H9 (cell line): ENCODE measurements at regions not wholly inside any gene's neighbourhood (a gene's known extent, or its start where the extent isn't known, plus 50 kb on each side); places are given as distances from the start of the nearest gene placed in this dataset.

ENCODE experiments used
- DNase-seq: peaks from one replicate; pipeline ENCODE4 v3.0.0-alpha.2; 2017
- H2AFZ ChIP-seq: one replicate; pipeline ENCODE4 v1.6.1; 2013; ENCODE audit warnings: mild to moderate bottlenecking, low read length, control low read depth, moderate library complexity
- H2AK5ac ChIP-seq: 2 replicates; pipeline ENCODE4 v1.6.1; 2013; ENCODE audit warnings: low read length, control low read depth, mixed read lengths; ENCODE audit not compliant: insufficient read length
- H2BK120ac ChIP-seq: one replicate; pipeline ENCODE4 v1.6.1; 2013; ENCODE audit warnings: low read depth, mild to moderate bottlenecking, low read length, control low read depth, inconsistent platforms; ENCODE audit not compliant: poor library complexity, severe bottlenecking
- H2BK12ac ChIP-seq: 2 replicates; pipeline ENCODE4 v1.6.1; 2013; ENCODE audit warnings: low read length, control low read depth, mixed read lengths, low read depth; ENCODE audit not compliant: insufficient read length
- H2BK15ac ChIP-seq: 2 replicates; pipeline ENCODE4 v1.6.1; 2013; ENCODE audit warnings: low read depth, low read length, control low read depth
- H2BK20ac ChIP-seq: one replicate; pipeline ENCODE4 v1.6.1; 2013; ENCODE audit warnings: low read depth, mild to moderate bottlenecking, low read length, control low read depth, inconsistent platforms; ENCODE audit not compliant: poor library complexity, severe bottlenecking
- H2BK5ac ChIP-seq: 2 replicates; pipeline ENCODE4 v1.6.1; 2013; ENCODE audit warnings: low read length, control low read depth, mixed read lengths; ENCODE audit not compliant: insufficient read length
- H3K14ac ChIP-seq: 2 replicates; pipeline ENCODE4 v1.6.1; 2013; ENCODE audit warnings: low read length, control low read depth; ENCODE audit not compliant: insufficient read depth
- H3K18ac ChIP-seq: 2 replicates; pipeline ENCODE4 v1.6.1; 2013; ENCODE audit warnings: low read depth, mild to moderate bottlenecking, mixed read lengths, low read length, control low read depth; ENCODE audit not compliant: insufficient read length
- H3K23ac ChIP-seq: 2 replicates; pipeline ENCODE4 v1.6.1; 2013; ENCODE audit warnings: low read length, control low read depth, mixed read lengths, low read depth; ENCODE audit not compliant: insufficient read length
- H3K23me2 ChIP-seq: 2 replicates; pipeline ENCODE4 v1.6.1; 2013; ENCODE audit warnings: low read depth, mild to moderate bottlenecking, mixed read lengths, low read length, control low read depth; ENCODE audit not compliant: insufficient read length, poor library complexity, severe bottlenecking
- H3K27ac ChIP-seq: 2 replicates; pipeline ENCODE4 v1.5.1; 2013; ENCODE audit warnings: low read length, control low read depth, mixed read lengths, low read depth; ENCODE audit not compliant: insufficient read length
- H3K27me3 ChIP-seq: 2 replicates; pipeline ENCODE4 v1.6.1; 2013; ENCODE audit warnings: low read length, control low read depth, inconsistent platforms; ENCODE audit not compliant: insufficient read depth
- H3K4ac ChIP-seq: 2 replicates; pipeline ENCODE4 v1.6.1; 2013; ENCODE audit warnings: low read depth, mild to moderate bottlenecking, control low read depth, inconsistent platforms, low read length, moderate library complexity
- H3K4me1 ChIP-seq: 2 replicates; pipeline ENCODE4 v1.6.1; 2013; ENCODE audit warnings: low read length, control low read depth, inconsistent platforms; ENCODE audit not compliant: insufficient read depth
- H3K4me2 ChIP-seq: 2 replicates; pipeline ENCODE4 v1.6.1; 2013; ENCODE audit warnings: low read length, control low read depth, mixed read lengths; ENCODE audit not compliant: insufficient read length, insufficient read depth
- H3K56ac ChIP-seq: 2 replicates; pipeline ENCODE4 v1.6.1; 2013; ENCODE audit warnings: low read depth, mild to moderate bottlenecking, mixed read lengths, low read length, control low read depth; ENCODE audit not compliant: insufficient read length
- H3K79me1 ChIP-seq: 2 replicates; pipeline ENCODE4 v1.6.1; 2013; ENCODE audit warnings: low read depth, mild to moderate bottlenecking, moderate library complexity, low read length, control low read depth, inconsistent platforms; ENCODE audit not compliant: insufficient read depth, poor library complexity, severe bottlenecking
- H3K79me2 ChIP-seq: 2 replicates; pipeline ENCODE4 v1.6.1; 2013; ENCODE audit warnings: low read length, control low read depth, inconsistent platforms; ENCODE audit not compliant: insufficient read depth
- H3K9ac ChIP-seq: 2 replicates; pipeline ENCODE4 v1.6.1; 2013; ENCODE audit warnings: low read length, control low read depth, mixed read lengths; ENCODE audit not compliant: insufficient read length; ENCODE audit errors: extremely low read depth
- H3K9me3 ChIP-seq: one replicate; pipeline ENCODE4 v1.6.1; 2013; ENCODE audit warnings: low read depth, low read length, inconsistent platforms; ENCODE audit not compliant: control insufficient read depth
- H3T11ph ChIP-seq: one replicate; pipeline ENCODE4 v1.6.1; 2013; ENCODE audit warnings: mild to moderate bottlenecking, low read length, control low read depth, inconsistent platforms
- H4K20me1 ChIP-seq: one replicate; pipeline ENCODE4 v1.6.1; 2013; ENCODE audit not compliant: control insufficient read depth, insufficient read length, insufficient read depth
- H4K5ac ChIP-seq: 2 replicates; pipeline ENCODE4 v1.6.1; 2013; ENCODE audit warnings: low read depth, mild to moderate bottlenecking, mixed read lengths, low read length, control low read depth; ENCODE audit not compliant: insufficient read length
- H4K8ac ChIP-seq: replicated peaks from 2 replicates; pipeline ENCODE4 v1.6.1; 2013; ENCODE audit warnings: low read length, control low read depth, mixed read lengths, low read depth; ENCODE audit not compliant: insufficient read length
- H4K91ac ChIP-seq: 2 replicates; pipeline ENCODE4 v1.6.1; 2013; ENCODE audit warnings: low read depth, mild to moderate bottlenecking, moderate library complexity, mixed read lengths, low read length, control low read depth; ENCODE audit not compliant: insufficient read length
- H3K27ac Mint-ChIP-seq, 3 experiments: 2 replicates in 2 of 3; 3 replicates in 1 of 3; pipeline ENCODE4 v1.8.0; 2020 to 2021; ENCODE audit warnings: mixed read lengths in 3 of 3, mild to moderate bottlenecking in 1 of 3, moderate library complexity in 1 of 3
- H3K27me3 Mint-ChIP-seq: 2 replicates; pipeline ENCODE4 v1.8.0; 2021; ENCODE audit warnings: low read depth, mild to moderate bottlenecking, moderate library complexity, mixed read lengths
- H3K36me3 Mint-ChIP-seq, 3 experiments: 2 replicates in 2 of 3; 3 replicates in 1 of 3; pipeline ENCODE4 v1.8.0; 2020 to 2021; ENCODE audit warnings: low read depth in 3 of 3, mixed read lengths in 3 of 3; ENCODE audit not compliant: insufficient read depth in 1 of 3
- H3K4me1 Mint-ChIP-seq, 2 experiments: 2 replicates each; pipeline ENCODE4 v1.8.0; 2020; ENCODE audit warnings: mixed read lengths in 2 of 2
- H3K4me3 Mint-ChIP-seq, 2 experiments: 2 replicates in 1 of 2; 3 replicates in 1 of 2; pipeline ENCODE4 v1.8.0; 2020 to 2021; ENCODE audit warnings: mild to moderate bottlenecking in 2 of 2, mixed read lengths in 2 of 2, moderate library complexity in 1 of 2
- H3K9me3 Mint-ChIP-seq, 2 experiments: 2 replicates in 1 of 2; 3 replicates in 1 of 2; pipeline ENCODE4 v1.8.0; 2020; ENCODE audit warnings: mild to moderate bottlenecking in 2 of 2, mixed read lengths in 2 of 2, moderate library complexity in 1 of 2
- WGBS: extraction: QIAGEN DNeasy Blood & Tissue Kit; methylation state at CpG from one replicate; pipeline ENCODE4 v1.1.7; 2013; ENCODE audit warnings: missing lambda C conversion rate, low lambda C conversion rate, mixed read lengths; ENCODE audit not compliant: insufficient read length; ENCODE audit errors: extremely low coverage; 5-methylcytosine and 5-hydroxymethylcytosine counted together
- TF ChIP-seq, protein P1 (sequence below): fragments of 200-600 bp; sonication (generic); conservative IDR thresholded peaks from 3 replicates; pipeline ENCODE4 v1.8.0; 2021; ENCODE audit warnings: antibody characterized with exemption, mild to moderate bottlenecking

DNA sequence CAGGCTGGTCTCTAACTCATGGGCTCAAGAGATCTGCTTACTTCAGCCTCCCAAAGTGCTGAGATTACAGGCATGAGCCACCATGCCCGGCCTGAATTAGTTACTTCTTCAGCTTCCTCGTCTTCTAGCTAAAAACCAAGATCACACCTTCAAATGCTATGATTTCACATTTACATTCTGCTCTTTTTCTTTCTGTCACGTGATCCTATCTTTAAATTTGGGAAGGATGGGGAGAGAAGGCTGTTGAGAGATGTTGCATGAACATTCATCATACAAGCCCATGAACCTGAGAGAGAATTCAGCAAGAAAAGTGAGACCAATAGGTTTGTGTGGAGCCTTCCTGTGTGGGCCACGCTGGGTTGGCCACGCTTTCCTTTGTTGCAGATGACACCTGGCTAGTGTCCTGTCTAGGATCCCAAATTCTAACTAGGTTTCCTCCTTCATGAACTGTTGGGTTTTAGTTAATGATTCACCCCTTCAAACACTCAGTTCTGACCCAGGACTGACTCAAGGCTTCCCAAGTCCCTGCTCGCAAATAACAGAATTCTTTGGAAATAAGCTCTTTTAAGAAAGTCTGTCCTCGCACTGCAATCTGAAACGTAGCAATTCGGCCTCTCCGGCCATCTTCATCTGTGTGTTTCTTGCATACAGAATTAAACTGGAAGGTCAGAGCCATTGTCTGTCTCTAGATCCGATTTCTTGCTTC, 57.3 kb upstream of the CREB1 start:
- no peak for DNase-seq
- Histone ChIP-seq H3K9ac (no peak overlapping the region), H2BK15ac (no peak overlapping the region), H2AK5ac (no peak overlapping the region), H4K91ac (no peak overlapping the region), H3T11ph (no peak overlapping the region), H2AFZ (peak overlapping the region; percentile 53), H2BK120ac (no peak overlapping the region), H3K23me2 (no peaks in the 10 kb centered on the region), H3K27ac (no peak overlapping the region), H3K79me1 (no peaks in the 10 kb centered on the region), H3K23ac (no peak overlapping the region), H2BK20ac (no peak overlapping the region), H2BK5ac (no peak overlapping the region), H4K8ac (no peak overlapping the region), H3K4me1 (peaks cover 5% of the 10 kb centered on the region; the same call in 1 of the 2 replicates), H3K14ac (no peak overlapping the region), H3K27me3 (no peaks in the 10 kb centered on the region), H3K18ac (no peak overlapping the region), H3K79me2 (no peaks in the 10 kb centered on the region), H3K4me2 (no peak overlapping the region), H3K9me3 (no peaks in the 10 kb centered on the region), H3K4ac (no peak overlapping the region), H2BK12ac (no peak overlapping the region), H4K20me1 (no peaks in the 10 kb centered on the region), H3K56ac (no peak overlapping the region), H4K5ac (no peak overlapping the region)
- Mint-ChIP-seq H3K9me3 (no peaks in the 10 kb centered on the region), H3K4me1 (peaks cover 28 to 36% of the 10 kb centered on the region in 2 experiments), H3K27me3 (no peaks in the 10 kb centered on the region; the same call in 1 of the 2 replicates), H3K27ac (peak overlapping the region in 1 of 3 experiments; percentile 94; a peak in 2 of 7 replicates), H3K36me3 (no peaks in the 10 kb centered on the region), H3K4me3 (no peak overlapping the region)
- TF ChIP-seq, protein P1, sequence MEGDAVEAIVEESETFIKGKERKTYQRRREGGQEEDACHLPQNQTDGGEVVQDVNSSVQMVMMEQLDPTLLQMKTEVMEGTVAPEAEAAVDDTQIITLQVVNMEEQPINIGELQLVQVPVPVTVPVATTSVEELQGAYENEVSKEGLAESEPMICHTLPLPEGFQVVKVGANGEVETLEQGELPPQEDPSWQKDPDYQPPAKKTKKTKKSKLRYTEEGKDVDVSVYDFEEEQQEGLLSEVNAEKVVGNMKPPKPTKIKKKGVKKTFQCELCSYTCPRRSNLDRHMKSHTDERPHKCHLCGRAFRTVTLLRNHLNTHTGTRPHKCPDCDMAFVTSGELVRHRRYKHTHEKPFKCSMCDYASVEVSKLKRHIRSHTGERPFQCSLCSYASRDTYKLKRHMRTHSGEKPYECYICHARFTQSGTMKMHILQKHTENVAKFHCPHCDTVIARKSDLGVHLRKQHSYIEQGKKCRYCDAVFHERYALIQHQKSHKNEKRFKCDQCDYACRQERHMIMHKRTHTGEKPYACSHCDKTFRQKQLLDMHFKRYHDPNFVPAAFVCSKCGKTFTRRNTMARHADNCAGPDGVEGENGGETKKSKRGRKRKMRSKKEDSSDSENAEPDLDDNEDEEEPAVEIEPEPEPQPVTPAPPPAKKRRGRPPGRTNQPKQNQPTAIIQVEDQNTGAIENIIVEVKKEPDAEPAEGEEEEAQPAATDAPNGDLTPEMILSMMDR = no peak
- WGBS = no CpG with 5 or more reads among the region's 11 CpGs
